ENCODE measurements at regions not wholly inside any gene's neighbourhood (a gene's known extent, or its start where the extent isn't known, plus 50 kb on each side); places are given as distances from the start of the nearest gene placed in this dataset.
"Not testable (repeated sequence)": the region's sequence is repeated elsewhere in the genome, so short reads cannot be mapped to it uniquely, and the experiment has no call there.

DNA sequence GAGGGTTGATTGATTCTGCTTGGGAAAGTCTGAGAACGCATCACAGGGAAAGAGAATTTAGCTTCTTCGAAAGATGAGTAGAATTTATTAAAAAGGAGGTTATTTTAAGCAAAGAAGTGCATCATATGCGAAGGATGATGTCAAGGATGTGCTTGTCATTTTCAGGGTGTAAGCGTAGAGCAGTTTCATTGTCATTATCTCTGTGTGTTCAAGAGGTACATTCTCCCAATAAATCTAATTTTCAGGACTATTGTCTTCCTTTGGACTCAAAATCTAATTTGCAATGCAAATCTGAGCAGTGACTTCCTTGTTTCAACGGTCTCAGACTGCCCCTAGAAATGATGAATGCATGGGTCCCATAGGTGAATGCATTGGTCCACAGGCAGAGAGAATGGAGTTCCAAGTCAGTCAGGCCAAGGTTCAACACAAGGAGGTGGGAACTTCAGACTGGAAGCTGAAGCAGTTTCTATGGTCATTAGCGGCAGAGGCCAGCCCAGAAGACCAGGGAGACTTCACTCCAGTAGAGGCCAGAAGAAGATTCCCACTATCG is 99.8 kb downstream of the CDC42EP3 start:
- no peak for DNase-seq (ENCODE audit: low read depth)
- TF ChIP-seq, protein P1, sequence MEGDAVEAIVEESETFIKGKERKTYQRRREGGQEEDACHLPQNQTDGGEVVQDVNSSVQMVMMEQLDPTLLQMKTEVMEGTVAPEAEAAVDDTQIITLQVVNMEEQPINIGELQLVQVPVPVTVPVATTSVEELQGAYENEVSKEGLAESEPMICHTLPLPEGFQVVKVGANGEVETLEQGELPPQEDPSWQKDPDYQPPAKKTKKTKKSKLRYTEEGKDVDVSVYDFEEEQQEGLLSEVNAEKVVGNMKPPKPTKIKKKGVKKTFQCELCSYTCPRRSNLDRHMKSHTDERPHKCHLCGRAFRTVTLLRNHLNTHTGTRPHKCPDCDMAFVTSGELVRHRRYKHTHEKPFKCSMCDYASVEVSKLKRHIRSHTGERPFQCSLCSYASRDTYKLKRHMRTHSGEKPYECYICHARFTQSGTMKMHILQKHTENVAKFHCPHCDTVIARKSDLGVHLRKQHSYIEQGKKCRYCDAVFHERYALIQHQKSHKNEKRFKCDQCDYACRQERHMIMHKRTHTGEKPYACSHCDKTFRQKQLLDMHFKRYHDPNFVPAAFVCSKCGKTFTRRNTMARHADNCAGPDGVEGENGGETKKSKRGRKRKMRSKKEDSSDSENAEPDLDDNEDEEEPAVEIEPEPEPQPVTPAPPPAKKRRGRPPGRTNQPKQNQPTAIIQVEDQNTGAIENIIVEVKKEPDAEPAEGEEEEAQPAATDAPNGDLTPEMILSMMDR (IDR thresholded peaks at IDR 0.05; ENCODE audit: low read depth, low read length, missing control alignments) = no peak
- H3K4me3 ChIP-seq (ENCODE audit: low read depth, low read length) = no peak overlapping the region

DNA sequence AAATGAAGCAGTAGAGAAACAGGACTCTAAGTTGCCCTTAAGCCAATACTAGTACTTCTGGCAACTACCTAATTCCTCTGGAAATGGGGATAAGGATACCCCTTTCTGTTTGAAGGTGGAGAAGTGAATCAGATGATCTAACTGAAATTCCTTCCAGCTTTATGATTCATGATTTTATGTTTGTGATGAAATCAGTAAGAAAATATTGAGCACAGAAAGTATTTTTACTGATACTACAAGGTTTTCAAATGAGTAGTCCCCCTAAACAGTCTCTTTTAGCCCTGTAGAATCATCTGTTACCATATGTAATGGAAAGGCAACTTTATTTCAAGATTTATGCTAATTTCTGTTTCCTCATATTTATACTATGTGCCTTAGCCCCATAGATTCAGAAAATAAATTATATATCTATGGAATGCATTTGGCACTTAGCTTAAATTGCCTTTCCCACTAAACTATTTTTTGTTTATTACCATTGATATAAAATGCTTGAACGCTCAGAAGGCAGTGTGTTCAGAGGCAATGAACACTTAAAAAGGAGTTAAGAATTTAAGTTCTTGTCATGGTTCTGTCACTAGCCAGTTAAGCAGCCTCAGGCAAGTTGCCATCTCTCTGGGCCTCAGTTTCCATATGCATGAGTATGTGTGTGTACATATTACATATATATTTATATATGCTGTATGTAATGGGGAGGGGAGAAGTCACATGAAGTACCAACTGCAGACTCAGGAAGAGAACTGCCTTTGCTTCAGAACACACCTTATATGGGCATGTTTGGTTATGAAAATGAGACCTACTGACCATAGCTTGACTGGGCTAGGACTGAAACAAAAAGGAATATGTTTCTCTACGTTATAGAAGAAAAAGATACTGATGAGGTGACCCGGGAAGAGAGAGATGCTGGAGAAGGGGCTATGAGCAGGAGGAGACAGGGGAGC is 97.7 kb downstream of the CDC42EP3 start:
- TF ChIP-seq, protein P1 (IDR thresholded peaks at IDR 0.05; ENCODE audit: low read depth, low read length, missing control alignments) = no peak
- DNase-seq (ENCODE audit: low read depth) = no peak
- H3K4me3 ChIP-seq (ENCODE audit: low read depth, low read length) = no peak overlapping the region

DNA sequence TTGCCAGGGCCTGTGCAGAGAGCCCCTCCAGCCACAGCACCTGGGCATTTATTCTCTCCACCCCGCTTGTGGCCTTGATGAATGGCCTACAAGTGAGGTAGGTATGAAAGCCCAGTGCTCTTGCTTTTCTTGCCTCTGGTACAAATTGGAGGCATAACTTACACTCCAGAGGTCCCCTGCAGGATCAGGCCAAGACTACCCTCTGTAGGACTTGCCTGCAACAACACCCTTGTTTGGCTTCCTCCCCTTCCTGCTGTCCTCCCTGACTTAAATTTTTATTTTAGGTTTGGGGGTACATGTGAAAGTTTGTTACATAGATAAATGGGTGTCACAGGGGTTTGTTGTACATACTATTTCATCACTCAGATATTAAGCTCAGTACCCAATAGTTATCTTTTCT is 95.7 kb downstream of the CDC42EP3 start:
- TF ChIP-seq, protein P1 (IDR thresholded peaks at IDR 0.05; ENCODE audit: low read depth, low read length, missing control alignments) = peak; percentile 22
- no peak for DNase-seq (ENCODE audit: low read depth)
- no peak overlapping the region for H3K4me3 ChIP-seq (ENCODE audit: low read depth, low read length)

- DNase-seq (ENCODE audit: low read depth); H3K4me3 ChIP-seq (ENCODE audit: low read depth, low read length): not testable (repeated sequence)
Observed at GRCh38 chr2:37576194-37576593, 95.2 kb downstream of the CDC42EP3 start.

- TF ChIP-seq, protein P1 (IDR thresholded peaks at IDR 0.05; ENCODE audit: low read depth, low read length, missing control alignments) = no peak
- DNase-seq (ENCODE audit: low read depth) = no peak
- H3K4me3 ChIP-seq (ENCODE audit: low read depth, low read length) = no peak overlapping the region
Observed at GRCh38 chr2:37576831-37577230, 94.6 kb downstream of the CDC42EP3 start.

GRCh38 chr2:37579192-37579713 is 92.2 kb downstream of the CDC42EP3 start:
- DNase-seq (ENCODE audit: low read depth) = no peak
- TF ChIP-seq, protein P1 (IDR thresholded peaks at IDR 0.05; ENCODE audit: low read depth, low read length, missing control alignments) = no peak
- H3K4me3 ChIP-seq (ENCODE audit: low read depth, low read length) = no peak overlapping the region

DNA sequence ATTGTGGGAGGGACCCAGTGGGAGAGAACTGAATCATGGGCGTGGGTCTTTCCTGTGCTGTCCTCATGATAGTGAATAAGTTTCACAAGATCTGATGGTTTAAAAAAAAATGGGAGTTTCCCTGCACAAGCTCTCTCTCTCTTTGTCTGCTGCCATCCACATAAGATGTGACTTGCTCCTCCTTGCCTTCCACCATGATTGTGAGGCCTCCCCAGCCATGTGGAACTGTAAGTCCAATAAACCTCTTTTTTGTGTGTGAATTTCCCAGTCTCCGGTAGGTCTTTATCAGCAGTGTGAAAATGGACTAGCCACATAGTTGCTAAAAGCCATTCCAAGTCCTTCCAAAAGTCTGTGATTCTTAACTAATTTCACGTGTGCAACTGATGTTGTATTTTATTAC is 91.5 kb downstream of the CDC42EP3 start:
- H3K4me3 ChIP-seq (ENCODE audit: low read depth, low read length); DNase-seq (ENCODE audit: low read depth): not testable (repeated sequence)

DNA sequence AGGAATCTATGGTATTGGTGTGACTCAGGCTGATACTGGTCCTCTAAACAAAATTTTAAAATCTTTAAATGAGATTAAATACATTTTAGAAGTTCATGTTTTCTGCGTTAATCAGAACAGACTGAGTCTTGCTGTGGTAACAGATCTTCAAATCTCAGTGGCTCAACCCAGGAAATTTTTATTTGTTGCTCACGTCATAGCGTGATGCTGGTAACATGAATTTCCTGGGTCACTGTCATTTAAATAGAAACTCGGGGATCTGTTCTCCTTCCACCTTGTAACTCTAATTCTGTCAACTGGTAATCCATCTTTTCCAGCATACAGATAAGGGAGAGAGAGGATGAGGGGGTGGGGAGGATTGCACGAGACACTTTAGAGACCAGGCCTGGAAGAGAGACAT is 90.0 kb downstream of the CDC42EP3 start:
- no peak for DNase-seq (ENCODE audit: low read depth)
- TF ChIP-seq, protein P1 (IDR thresholded peaks at IDR 0.05; ENCODE audit: low read depth, low read length, missing control alignments) = no peak
- H3K4me3 ChIP-seq (ENCODE audit: low read depth, low read length) = no peak overlapping the region
